Adrenal gland (tissue), 5 donors: ENCODE measurements at regions not wholly inside any gene's neighbourhood (a gene's known extent, or its start where the extent isn't known, plus 50 kb on each side); places are given as distances from the start of the nearest gene placed in this dataset.

Experiments used
- POLR2A ChIP-seq, 2 donors: fragments of 450-650 bp; IDR thresholded peaks; one replicate each; pipeline ENCODE4 v1.6.1; 2017; ENCODE audit warnings: antibody characterized with exemption in 2 of 2, mild to moderate bottlenecking in 2 of 2, moderate library complexity in 1 of 2
- TF ChIP-seq, protein P1 (sequence below), 6 experiments: fragments of 450-650 bp in 4 of 6; fragments of 200-600 bp in 2 of 6; sonication (generic) in 1 of 6; IDR thresholded peaks; 1 replicate in 5 of 6; 2 replicates in 1 of 6; pipeline versions ENCODE4 v1.5.1 to v1.8.0; 2016 to 2021; ENCODE audit warnings: antibody characterized with exemption in 6 of 6, mild to moderate bottlenecking in 2 of 6, moderate library complexity in 1 of 6
- donor health status: DM: no; HTN: no; CAD: no.

DNA sequence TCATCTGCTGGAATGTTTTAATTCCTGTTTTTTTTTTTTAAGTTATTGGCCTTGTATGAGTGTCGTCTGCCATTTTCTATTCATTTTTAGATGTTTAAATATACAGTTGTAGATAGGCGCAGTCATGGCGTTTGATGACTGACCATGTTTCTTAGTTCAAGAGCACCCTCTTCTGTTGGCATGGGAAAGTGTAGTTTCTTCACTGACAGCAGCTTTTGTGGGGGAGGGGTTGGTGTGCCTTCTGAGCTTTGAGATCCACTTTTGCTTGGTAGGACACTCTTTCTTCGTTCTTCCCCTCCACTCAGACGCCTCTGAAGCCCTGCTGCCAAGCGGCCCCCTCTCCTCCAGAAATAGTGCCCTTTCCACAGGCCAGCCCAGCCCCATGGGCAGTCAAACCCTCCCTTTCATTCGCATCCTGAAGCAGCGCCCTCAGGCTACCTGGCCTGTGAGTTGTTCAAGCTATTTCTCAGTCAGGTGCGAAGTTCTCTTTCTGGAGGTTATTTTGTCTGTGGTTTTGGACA lies 492.0 kb downstream of the TNS1 start:
- TF ChIP-seq, protein P1, sequence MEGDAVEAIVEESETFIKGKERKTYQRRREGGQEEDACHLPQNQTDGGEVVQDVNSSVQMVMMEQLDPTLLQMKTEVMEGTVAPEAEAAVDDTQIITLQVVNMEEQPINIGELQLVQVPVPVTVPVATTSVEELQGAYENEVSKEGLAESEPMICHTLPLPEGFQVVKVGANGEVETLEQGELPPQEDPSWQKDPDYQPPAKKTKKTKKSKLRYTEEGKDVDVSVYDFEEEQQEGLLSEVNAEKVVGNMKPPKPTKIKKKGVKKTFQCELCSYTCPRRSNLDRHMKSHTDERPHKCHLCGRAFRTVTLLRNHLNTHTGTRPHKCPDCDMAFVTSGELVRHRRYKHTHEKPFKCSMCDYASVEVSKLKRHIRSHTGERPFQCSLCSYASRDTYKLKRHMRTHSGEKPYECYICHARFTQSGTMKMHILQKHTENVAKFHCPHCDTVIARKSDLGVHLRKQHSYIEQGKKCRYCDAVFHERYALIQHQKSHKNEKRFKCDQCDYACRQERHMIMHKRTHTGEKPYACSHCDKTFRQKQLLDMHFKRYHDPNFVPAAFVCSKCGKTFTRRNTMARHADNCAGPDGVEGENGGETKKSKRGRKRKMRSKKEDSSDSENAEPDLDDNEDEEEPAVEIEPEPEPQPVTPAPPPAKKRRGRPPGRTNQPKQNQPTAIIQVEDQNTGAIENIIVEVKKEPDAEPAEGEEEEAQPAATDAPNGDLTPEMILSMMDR (IDR thresholded peaks at IDR 0.05): peak; percentile 49 to 96 (median 88)
- no peak for TF ChIP-seq POLR2A (IDR thresholded peaks at IDR 0.05)
